GM21786 (cell line): ENCODE measurements at regions not wholly inside any gene's neighbourhood (a gene's known extent, or its start where the extent isn't known, plus 50 kb on each side); places are given as distances from the start of the nearest gene placed in this dataset.
"Not testable (repeated sequence)": the region's sequence is repeated elsewhere in the genome, so short reads cannot be mapped to it uniquely, and the experiment has no call there.

Experiments used
- ATAC-seq: cut with Tn5 transposase; IDR thresholded peaks from one replicate; pipeline ENCODE4 v1.9.1; 2021; ENCODE audit not compliant: unreplicated experiment

DNA sequence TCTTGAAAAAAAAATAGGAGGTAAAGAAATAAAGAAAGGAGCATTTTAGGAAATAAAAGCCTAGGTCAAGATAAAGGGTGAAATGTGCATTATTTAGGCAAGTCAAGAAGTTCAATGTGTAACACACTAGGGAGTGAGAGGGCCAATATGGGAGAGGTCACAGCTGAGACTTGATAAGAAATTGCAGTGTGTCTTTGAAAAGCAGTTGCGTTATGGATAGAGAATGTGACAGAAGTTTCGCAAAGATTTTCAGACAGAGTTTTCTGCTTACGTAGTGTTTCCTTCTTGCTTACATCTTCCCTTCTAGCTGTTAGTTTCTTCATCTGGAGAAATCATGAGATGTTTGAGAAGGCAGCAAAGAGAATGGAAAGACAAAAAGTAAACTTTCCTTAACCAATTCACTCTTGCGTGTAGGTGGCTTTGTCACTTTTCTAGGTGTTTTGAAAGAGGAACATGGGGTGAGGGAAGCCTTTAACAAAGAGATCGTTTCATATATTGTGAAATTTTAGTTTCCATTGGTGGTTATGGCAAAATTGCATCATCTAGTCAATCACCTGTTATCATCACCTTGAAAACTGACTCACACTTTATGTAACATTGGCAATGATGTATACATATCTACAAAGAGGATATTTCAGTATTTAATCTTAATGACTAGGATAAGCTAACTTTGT, 975.5 kb downstream of the OLFM4 start:
- no peak for ATAC-seq

DNA sequence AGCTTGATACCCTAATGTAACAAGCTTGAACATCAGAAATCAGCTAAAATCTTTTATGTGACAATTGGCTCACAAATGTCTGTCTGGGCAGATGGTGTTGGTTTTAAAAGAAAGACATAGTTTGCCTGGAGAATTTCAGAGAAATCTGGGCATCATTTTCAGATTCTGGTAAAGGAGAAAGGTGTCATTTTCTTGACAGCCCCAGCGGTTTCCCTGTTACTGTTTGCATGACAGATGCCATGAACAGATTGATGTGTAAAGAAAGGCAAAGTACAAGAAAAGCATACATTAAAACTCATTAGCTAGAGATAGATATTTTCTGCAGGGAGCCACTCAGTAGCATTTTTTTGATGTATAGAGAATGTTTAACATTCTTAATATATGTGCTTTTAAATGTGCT, 987.9 kb downstream of the OLFM4 start:
- no peak for ATAC-seq

GRCh38 chr13:54018485-54018884, 989.9 kb downstream of the OLFM4 start:
- no peak for ATAC-seq

DNA sequence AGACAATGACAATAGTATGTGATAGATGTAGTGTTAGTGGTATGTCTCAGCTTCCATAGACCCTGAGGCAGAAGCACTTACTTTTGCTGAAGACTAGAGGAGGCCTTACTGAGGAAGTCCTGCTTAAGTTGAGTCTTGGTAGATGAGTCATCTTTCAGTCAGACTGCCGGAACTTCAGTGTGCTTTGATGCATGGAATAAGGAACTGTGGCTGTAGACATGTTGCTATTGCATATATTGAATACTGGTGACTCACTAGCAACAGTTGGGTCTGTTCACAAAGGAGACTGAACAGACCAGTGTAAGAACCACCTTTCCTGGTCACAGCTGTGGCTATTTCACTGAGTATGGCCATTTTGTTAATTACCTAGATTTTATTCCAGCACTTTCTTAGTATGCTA, 1000.6 kb downstream of the OLFM4 start:
- peak; percentile 100 for ATAC-seq

DNA sequence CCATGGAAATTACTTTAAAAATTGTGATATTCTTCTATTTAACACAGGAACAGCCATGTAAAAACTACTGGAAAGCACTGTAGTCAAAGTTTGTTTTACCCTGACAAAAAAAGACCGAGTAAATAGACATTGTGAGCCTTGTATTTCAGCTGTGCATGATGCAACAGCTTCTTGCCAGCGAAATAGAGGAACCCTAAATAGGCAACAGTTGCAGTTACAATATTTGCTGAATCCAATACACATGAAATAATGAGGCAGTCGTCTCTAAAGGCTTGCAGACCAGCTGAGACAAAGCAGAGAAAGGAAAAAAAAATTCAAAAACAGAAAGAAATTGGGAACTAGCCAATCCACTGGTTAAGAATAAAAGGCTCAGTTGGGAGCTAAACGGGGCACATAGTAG, 1001.1 kb downstream of the OLFM4 start:
- ATAC-seq: peak; percentile 5

GRCh38 chr13:54033323-54033861, 1004.8 kb downstream of the OLFM4 start:
- no peak for ATAC-seq

GRCh38 chr13:54034047-54034446, 1005.4 kb downstream of the OLFM4 start:
- ATAC-seq: no peak

DNA sequence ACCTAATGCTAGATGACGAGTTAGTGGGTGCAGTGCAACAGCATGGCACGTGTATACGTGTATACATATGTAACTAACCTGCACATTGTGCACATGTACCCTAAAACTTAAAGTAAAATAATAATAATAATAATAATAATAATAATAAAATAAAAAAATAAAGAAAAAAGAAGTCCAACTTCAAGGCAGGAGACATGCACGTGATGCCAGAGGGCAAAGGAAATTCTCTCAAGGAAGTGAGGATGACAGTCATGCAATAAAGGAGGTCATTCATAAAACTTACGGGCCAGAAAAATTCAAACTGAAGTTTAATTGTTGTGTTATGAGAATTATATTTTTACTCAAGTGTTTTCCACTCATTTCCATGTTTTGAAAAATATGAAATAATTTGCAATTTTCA, 1028.8 kb downstream of the OLFM4 start:
- not testable (repeated sequence) for ATAC-seq

DNA sequence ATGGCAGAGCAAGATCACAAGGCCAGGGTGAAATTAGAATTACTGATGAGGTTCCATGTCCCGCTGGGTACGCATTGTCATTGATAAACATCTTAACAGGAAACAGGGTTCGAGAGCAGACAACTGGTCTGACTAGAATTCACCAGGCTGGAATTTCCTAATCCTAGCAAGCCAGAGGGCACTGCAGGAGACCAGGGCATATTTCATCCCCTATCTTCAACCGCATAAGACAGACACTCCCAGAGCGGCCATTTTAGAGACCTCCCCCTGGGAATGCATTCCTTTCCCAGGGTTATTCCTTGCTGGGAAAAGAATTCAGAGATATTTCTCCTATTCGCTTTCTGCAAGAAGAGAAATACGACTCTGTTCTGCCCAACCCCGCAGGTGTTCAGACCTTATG, 1041.3 kb downstream of the OLFM4 start:
- ATAC-seq: not testable (repeated sequence)

DNA sequence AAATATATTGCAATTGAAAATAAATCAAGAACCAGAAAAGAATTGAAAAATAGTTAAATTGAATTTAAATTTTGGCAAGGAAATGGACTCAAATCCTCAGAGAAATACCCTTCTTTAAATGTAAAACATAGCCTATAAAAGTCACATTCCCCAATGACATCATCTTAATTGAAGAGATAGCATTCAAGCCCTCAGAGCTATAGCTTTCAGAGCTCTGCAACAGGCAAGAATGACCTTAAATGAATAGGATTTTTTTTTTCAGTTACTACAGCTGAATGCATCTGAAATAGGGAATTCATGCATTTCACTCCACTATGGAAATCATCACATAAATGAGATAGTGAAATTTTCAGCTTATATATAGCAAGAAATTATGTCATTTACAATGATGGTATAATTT, 1049.0 kb downstream of the OLFM4 start:
- no peak for ATAC-seq

- no peak for ATAC-seq
Observed at GRCh38 chr13:54078271-54078870, 1049.8 kb downstream of the OLFM4 start.

GRCh38 chr13:54082309-54082708, 1053.7 kb downstream of the OLFM4 start:
- not testable (repeated sequence) for ATAC-seq

- ATAC-seq: no peak
Observed at GRCh38 chr13:54091884-54092283, 1063.3 kb downstream of the OLFM4 start.

- no peak for ATAC-seq
Observed at GRCh38 chr13:54092686-54093085, 1064.1 kb downstream of the OLFM4 start.

- no peak for ATAC-seq
Observed at GRCh38 chr13:54110597-54110996, 1082.0 kb downstream of the OLFM4 start.

GRCh38 chr13:54124700-54125099, 1096.1 kb downstream of the OLFM4 start:
- ATAC-seq: no peak

DNA sequence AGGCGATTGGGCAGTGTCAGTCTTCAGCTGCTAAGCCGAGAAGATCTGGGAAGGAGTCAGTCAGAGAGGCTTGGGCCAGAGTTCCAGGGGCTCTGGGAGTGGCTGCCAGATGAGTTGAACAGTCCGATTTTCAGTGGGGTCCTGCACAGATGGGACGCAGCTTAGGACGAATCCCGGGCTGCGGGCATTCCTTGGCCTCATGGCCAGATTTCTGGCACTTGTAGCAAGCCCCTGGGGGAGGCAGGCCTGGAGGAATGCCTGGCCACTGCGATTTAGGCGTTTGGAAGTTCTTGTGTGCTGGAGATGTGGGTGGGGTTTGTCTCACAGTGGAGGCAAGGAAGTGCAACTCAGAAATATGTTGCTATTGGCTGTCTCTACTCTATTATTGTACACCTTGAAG, 1102.3 kb downstream of the OLFM4 start:
- ATAC-seq: not testable (repeated sequence)

DNA sequence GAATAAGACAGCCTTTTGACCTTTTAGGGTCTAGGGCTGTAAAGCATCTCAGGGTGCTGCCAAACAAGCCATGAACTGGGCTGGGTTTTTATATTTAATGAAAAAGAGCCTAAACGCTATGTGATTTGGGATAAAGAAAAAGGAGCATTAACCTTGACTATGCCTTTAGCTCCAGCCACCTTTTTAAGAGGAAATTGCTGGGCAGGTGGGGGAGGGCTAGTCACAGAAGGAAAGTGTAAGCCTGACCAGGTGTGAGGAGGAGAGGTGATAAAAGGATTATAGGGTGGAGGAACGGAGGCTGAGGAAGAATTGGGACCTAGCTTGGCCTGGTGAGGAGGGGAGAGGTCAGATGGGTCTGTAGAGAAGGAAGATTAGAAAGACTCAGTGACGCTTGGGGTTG, 1102.8 kb downstream of the OLFM4 start:
- not testable (repeated sequence) for ATAC-seq

DNA sequence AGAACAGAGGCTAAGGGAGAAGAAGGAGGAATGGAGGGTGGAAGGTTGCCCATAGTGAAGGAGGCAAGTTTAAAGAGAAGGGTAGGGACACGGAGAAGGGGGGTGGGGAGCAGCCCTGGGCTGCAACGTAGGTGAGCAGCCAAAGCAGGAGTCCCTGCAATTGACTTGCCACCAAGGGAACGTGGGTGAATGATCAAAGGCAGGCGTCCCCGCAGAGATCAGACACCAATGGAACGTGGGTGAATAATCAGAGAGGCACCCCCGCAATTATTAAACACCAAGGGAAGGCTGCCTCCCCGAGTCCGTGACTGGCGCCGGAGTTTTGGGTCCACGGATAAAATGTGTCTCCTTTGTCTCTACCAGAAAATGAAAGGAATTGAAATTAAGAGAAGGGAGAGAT, 1103.5 kb downstream of the OLFM4 start:
- not testable (repeated sequence) for ATAC-seq

GRCh38 chr13:54132720-54133119, 1104.1 kb downstream of the OLFM4 start:
- ATAC-seq: not testable (repeated sequence)

DNA sequence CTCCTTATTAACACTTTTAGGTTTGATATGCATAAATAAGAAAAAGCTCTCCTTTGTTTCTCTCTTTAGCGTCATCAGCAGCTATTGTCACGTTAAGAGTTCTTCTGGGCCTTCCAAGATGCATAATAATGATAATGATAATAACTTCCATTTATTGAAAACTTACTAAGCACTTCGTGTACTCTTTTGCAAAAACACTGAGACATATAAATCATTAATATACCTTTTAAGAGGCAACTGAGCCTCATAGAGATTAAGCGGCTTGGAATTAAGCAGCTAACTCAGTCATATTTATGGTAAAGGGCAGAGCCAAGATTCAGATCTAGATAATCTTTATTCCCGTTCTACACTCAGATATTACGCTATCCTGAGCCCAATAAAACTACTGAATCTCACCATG, 1105.1 kb downstream of the OLFM4 start:
- ATAC-seq: no peak

DNA sequence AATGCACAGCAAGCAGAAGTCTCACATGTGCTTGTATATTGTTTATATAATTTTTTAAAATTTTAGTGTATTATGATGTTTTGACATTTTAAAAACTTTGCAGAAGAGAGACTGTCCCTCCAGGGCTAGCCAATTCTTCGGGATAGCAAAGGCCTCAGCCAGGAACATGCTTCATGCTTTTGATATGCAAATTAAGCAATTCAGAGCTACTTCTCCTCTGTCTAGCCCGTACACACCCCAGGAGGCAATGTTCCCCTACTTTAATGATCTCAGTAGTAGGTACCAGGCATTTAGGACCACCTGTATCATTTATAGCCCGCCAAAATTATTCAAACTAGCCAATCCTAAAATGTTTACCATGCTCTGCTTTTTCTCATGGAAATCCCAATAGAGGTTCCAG, 1116.2 kb downstream of the OLFM4 start:
- ATAC-seq: no peak

DNA sequence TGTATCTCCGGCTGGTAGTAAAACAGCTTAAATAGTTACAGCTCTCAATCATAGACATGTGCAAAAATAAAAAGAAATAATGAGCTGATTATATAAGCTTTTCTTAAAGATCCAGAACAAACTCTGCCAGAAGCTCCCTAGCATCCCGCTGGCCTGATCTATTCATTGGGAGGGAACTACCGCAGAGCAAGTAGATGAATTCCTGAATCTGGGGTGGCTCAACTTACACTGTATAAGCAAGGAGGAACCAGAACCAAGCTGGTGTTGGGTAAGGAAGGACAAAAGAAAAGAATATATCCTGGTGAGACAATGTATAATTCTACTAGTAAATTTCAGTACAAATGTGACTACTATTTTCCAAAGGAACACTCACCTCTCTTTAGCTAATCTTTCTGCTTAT, 1122.2 kb downstream of the OLFM4 start:
- ATAC-seq: no peak
